K562 (cell line): ENCODE measurements at regions not wholly inside any gene's neighbourhood (a gene's known extent, or its start where the extent isn't known, plus 50 kb on each side); places are given as distances from the start of the nearest gene placed in this dataset.

ENCODE experiments used
- ATAC-seq: fragments of 200-7000 bp; cut with Tn5 transposase; 3 replicates; pipeline ENCODE4 v1.9.1; 2020; ENCODE audit warnings: moderate library complexity
- BruUV-seq: library from RNA; stranded (reverse); fragments of 400-500 nt; replicated peaks from 2 replicates; lab custom pipeline; 2021; lab: Mats Ljungman, UMichigan
- CTCF ChIA-PET: fragments of 300-600 bp; formaldehyde crosslinking; extraction: SDS; loops from one replicate; lab custom pipeline; 2021; ENCODE audit warnings: low intra/inter-chr PET ratio; lab: Yijun Ruan, JAX
- POLR2A ChIA-PET: fragments of 300-600, 350-650 bp; sonication (Branson Sonifier 250); formaldehyde crosslinking; extraction: SDS; loops from one replicate; lab custom pipeline; 2021; ENCODE audit warnings: antibody characterized with exemption, inconsistent platforms; lab: Yijun Ruan, JAX
- DNase-seq, 4 experiments: peaks; one replicate each; pipeline versions ENCODE4 v3.0.0 to v3.0.0-alpha.2; 2011 to 2018; ENCODE audit warnings: low spot score in 3 of 4, mixed read lengths in 3 of 4; ENCODE audit errors: extremely low read depth in 1 of 4
- FAIRE-seq: peaks from 2 replicates; lab custom pipeline; 2011; peaks lifted over from hg19 to GRCh38; lab: Jason Lieb, UNC
- H2AFZ ChIP-seq: 2 replicates; pipeline ENCODE4 v1.6.0; 2011; ENCODE audit warnings: low read depth, low read length, control low read depth, inconsistent platforms
- H3K27ac ChIP-seq: fragments of 200-600 bp; 3 replicates; pipeline ENCODE4 v1.8.0; 2011; ENCODE audit warnings: low read depth, mild to moderate bottlenecking, control low read depth, inconsistent platforms, low read length, moderate library complexity, mixed read lengths; ENCODE audit errors: extremely low read depth
- H3K27me3 ChIP-seq, 2 experiments: fragments of 300-600 bp in 1 of 2; 2 replicates in 1 of 2; 3 replicates in 1 of 2; pipeline versions ENCODE4 v1.6.0 to v1.8.0; 2011; ENCODE audit warnings: inconsistent platforms in 2 of 2, low read length in 2 of 2, mild to moderate bottlenecking in 1 of 2, mixed read lengths in 1 of 2, moderate library complexity in 1 of 2; ENCODE audit not compliant: control insufficient read depth in 2 of 2, insufficient read depth in 2 of 2
- H3K36me3 ChIP-seq: fragments of 300-600 bp; 3 replicates; pipeline ENCODE4 v1.8.0; 2011; ENCODE audit warnings: mild to moderate bottlenecking, low read length, inconsistent platforms; ENCODE audit not compliant: control insufficient read depth, insufficient read depth
- H3K4me1 ChIP-seq, 2 experiments: fragments of 200-600 bp in 1 of 2; replicated peaks in 1 of 2; 2 replicates in 1 of 2; 3 replicates in 1 of 2; pipeline versions ENCODE4 v1.5.1 to v1.8.0; 2011; ENCODE audit warnings: inconsistent platforms in 2 of 2, low read length in 2 of 2, mild to moderate bottlenecking in 1 of 2, mixed read lengths in 1 of 2, moderate library complexity in 1 of 2; ENCODE audit not compliant: control insufficient read depth in 2 of 2, insufficient read depth in 2 of 2
- H3K4me2 ChIP-seq: 2 replicates; pipeline ENCODE4 v1.6.1; 2011; ENCODE audit warnings: low read length, control low read depth, inconsistent platforms, mixed read lengths; ENCODE audit not compliant: insufficient read depth
- H3K4me3 ChIP-seq: fragments of 200-600 bp; sonication (generic), shearing (Covaris generic); 2 replicates; pipeline ENCODE4 v1.5.1; 2016; ENCODE audit warnings: control low read depth, inconsistent platforms
- H3K79me2 ChIP-seq: fragments of 200-600 bp; 3 replicates; pipeline ENCODE4 v1.8.0; 2011; ENCODE audit warnings: low read length, inconsistent platforms; ENCODE audit not compliant: control insufficient read depth, insufficient read depth
- H3K9ac ChIP-seq, 2 experiments: 2 replicates each; pipeline versions ENCODE4 v1.6.0 to v1.6.1; 2011; ENCODE audit warnings: low read depth in 2 of 2, low read length in 2 of 2, control low read depth in 1 of 2, inconsistent platforms in 1 of 2, mild to moderate bottlenecking in 1 of 2, mixed read lengths in 1 of 2; ENCODE audit not compliant: insufficient read depth in 1 of 2
- H3K9me1 ChIP-seq: one replicate; pipeline ENCODE4 v1.6.0; 2011; ENCODE audit warnings: inconsistent platforms, mild to moderate bottlenecking, low read length, moderate library complexity; ENCODE audit not compliant: control insufficient read depth, insufficient read depth
- H3K9me3 ChIP-seq: replicated peaks from 2 replicates; pipeline ENCODE4 v1.5.1; 2011; ENCODE audit warnings: low read depth, low read length, inconsistent platforms; ENCODE audit not compliant: control insufficient read depth, insufficient read depth
- H4K20me1 ChIP-seq: replicated peaks from 2 replicates; pipeline ENCODE4 v1.6.1; 2011; ENCODE audit warnings: low read length, inconsistent platforms, mixed read lengths; ENCODE audit not compliant: control insufficient read depth, insufficient read depth
- ELF4 ChIP-seq: fragments of 450-650 bp; formaldehyde crosslinking; IDR thresholded peaks from 2 replicates; pipeline ENCODE4 v1.4.0; 2022; ENCODE audit warnings: missing genetic modification characterization
- FOSL1 ChIP-seq: fragments of 200-800 bp; sonication (Bioruptor generic); conservative IDR thresholded peaks from 2 replicates; pipeline ENCODE4 v1.6.1; 2016; ENCODE audit warnings: missing genetic modification characterization, missing compliant biosample characterization
- GTF2E2 ChIP-seq: fragments of 200-800 bp; sonication (Bioruptor generic); IDR thresholded peaks from 2 replicates; pipeline ENCODE4 v1.6.1; 2016; ENCODE audit warnings: missing genetic modification characterization, missing compliant biosample characterization
- GTF3C2 ChIP-seq: IDR thresholded peaks from 3 replicates; pipeline ENCODE4 v1.6.1; 2011; ENCODE audit warnings: borderline replicate concordance, mild to moderate bottlenecking, moderate library complexity; ENCODE audit not compliant: insufficient read length; ENCODE audit errors: extremely low read depth
- KLF6 ChIP-seq: fragments of 250-450 bp; sonication (Bioruptor Pico); IDR thresholded peaks from 2 replicates; pipeline ENCODE4 v1.4.0; 2020; ENCODE audit warnings: mild to moderate bottlenecking, moderate library complexity, borderline replicate concordance
- LARP7 ChIP-seq: fragments of 450-650 bp; IDR thresholded peaks from 2 replicates; pipeline ENCODE4 v1.6.1; 2016
- LEF1 ChIP-seq: fragments of 450-650 bp; IDR thresholded peaks from 2 replicates; pipeline ENCODE4 v1.6.1; 2016; ENCODE audit warnings: mild to moderate bottlenecking
- SLC30A9 ChIP-seq: fragments of 250-450 bp; sonication (Bioruptor Pico); IDR thresholded peaks from 2 replicates; pipeline ENCODE4 v1.8.0; 2022; ENCODE audit warnings: mild to moderate bottlenecking, moderate library complexity
- TEAD4 ChIP-seq, 2 experiments: sonication (generic) in 1 of 2; formaldehyde crosslinking in 1 of 2; IDR thresholded peaks; 2 replicates each; pipeline versions ENCODE4 v1.6.1 to v1.8.0; 2012 to 2022; ENCODE audit warnings: borderline replicate concordance in 1 of 2, inconsistent platforms in 1 of 2, low read length in 1 of 2, mild to moderate bottlenecking in 1 of 2, missing genetic modification reagents in 1 of 2
- ZNF24 ChIP-seq: fragments of 450-650 bp; IDR thresholded peaks from 2 replicates; pipeline ENCODE4 v1.6.1; 2016
- ZNF408 ChIP-seq: fragments of 250-450 bp; sonication (Bioruptor Pico); IDR thresholded peaks from 2 replicates; pipeline ENCODE4 v1.4.0; 2020; ENCODE audit warnings: low read depth, mild to moderate bottlenecking, moderate library complexity
- ZNF584 ChIP-seq: fragments of 200-800 bp; sonication (Bioruptor generic); IDR thresholded peaks from 2 replicates; pipeline ENCODE4 v1.6.1; 2016; ENCODE audit warnings: low read depth, mild to moderate bottlenecking, missing genetic modification characterization, missing compliant biosample characterization
- WGBS: fragments of 100-300 bp; shearing (Covaris generic); methylation state at CpG from one replicate; pipeline ENCODE4 v1.1.6; 2016; ENCODE audit warnings: low coverage, mixed read lengths; ENCODE audit not compliant: insufficient coverage; ENCODE audit errors: missing lambda C conversion rate; 5-methylcytosine and 5-hydroxymethylcytosine counted together
- in situ Hi-C: fragments of 300-500 bp; cut with MboI; formaldehyde crosslinking; loops from 4 replicates; pipeline ENCODE4 v1.15.0; 2018; ENCODE audit warnings: inconsistent platforms, mixed read lengths
- intact Hi-C: fragments of 100-400 bp; cut with micrococcal nuclease; formaldehyde crosslinking; loops from 2 replicates; pipeline ENCODE4 v1.14.2; 2022
- TF ChIP-seq, protein P1 (sequence below): fragments of 450-650 bp; formaldehyde crosslinking; IDR thresholded peaks from 2 replicates; pipeline ENCODE4 v1.4.0; 2020; ENCODE audit warnings: mild to moderate bottlenecking, moderate library complexity

GRCh38 chr5:5780253-5780652 is 357.8 kb downstream of the ICE1 start:
- Histone ChIP-seq H3K36me3 (no peaks in the 10 kb centered on the region), H3K27me3 (no peaks in the 10 kb centered on the region), H3K9ac (no peak overlapping the region), H3K9me1 (no peaks in the 10 kb centered on the region), H4K20me1 (no peaks in the 10 kb centered on the region), H3K4me3 (no peak overlapping the region), H3K9me3 (no peaks in the 10 kb centered on the region), H2AFZ (no peak overlapping the region), H3K27ac (no peak overlapping the region), H3K79me2 (no peaks in the 10 kb centered on the region), H3K4me2 (no peak overlapping the region), H3K4me1 (no peaks in the 10 kb centered on the region)
- no peak for FAIRE-seq
- no peak for ATAC-seq
- BruUV-seq = no TSS peak
- POLR2A ChIA-PET = no interaction called here
- in situ Hi-C loops = no loop called here
- CTCF ChIA-PET = no interaction called here
- DNase-seq = no peak
- intact Hi-C loops = no loop called here
- 9% methylated on average over 3 of the region's 3 CpGs for WGBS
- TF ChIP-seq GTF2E2 (tag) = no peak
- TF ChIP-seq SLC30A9 (CRISPR knock-in tag) = no peak
- no peak for TF ChIP-seq ZNF584 (CRISPR knock-in tag)
- TF ChIP-seq KLF6 (CRISPR knock-in tag) = no peak
- no peak for TF ChIP-seq GTF3C2
- TF ChIP-seq LARP7 = no peak
- no peak for TF ChIP-seq ELF4 (CRISPR knock-in tag)
- TF ChIP-seq ZNF408 = no peak
- TF ChIP-seq, protein P1, sequence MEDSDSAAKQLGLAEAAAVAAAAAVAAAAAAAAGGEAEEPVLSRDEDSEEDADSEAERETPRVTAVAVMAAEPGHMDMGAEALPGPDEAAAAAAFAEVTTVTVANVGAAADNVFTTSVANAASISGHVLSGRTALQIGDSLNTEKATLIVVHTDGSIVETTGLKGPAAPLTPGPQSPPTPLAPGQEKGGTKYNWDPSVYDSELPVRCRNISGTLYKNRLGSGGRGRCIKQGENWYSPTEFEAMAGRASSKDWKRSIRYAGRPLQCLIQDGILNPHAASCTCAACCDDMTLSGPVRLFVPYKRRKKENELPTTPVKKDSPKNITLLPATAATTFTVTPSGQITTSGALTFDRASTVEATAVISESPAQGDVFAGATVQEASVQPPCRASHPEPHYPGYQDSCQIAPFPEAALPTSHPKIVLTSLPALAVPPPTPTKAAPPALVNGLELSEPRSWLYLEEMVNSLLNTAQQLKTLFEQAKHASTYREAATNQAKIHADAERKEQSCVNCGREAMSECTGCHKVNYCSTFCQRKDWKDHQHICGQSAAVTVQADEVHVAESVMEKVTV (CRISPR knock-in tag) = no peak
- TF ChIP-seq ZNF24 = no peak
- TF ChIP-seq TEAD4 (IDR thresholded peaks at IDR 0.05; ENCODE audit: low read length) = no peak
- TF ChIP-seq TEAD4 (CRISPR knock-in tag; IDR thresholded peaks at IDR 0.05; ENCODE audit: borderline replicate concordance) = no peak
- no peak for TF ChIP-seq LEF1
- no peak for TF ChIP-seq FOSL1
